AG08395 (cell line): ENCODE measurements at regions not wholly inside any gene's neighbourhood (a gene's known extent, or its start where the extent isn't known, plus 50 kb on each side); places are given as distances from the start of the nearest gene placed in this dataset.

Experiments
- DNase-seq: peaks from one replicate; pipeline ENCODE4 v3.0.0; 2012; ENCODE audit warnings: mixed read lengths, low spot score

GRCh38 chrX:155682834-155683233, 70.1 kb upstream of the TMLHE start:
- DNase-seq: no peak

- no peak for DNase-seq
Observed at GRCh38 chrX:155679715-155680114, 67.0 kb upstream of the TMLHE start.

GRCh38 chrX:155673338-155673737, 60.6 kb upstream of the TMLHE start:
- no peak for DNase-seq

GRCh38 chrX:155666741-155667140, 54.0 kb upstream of the TMLHE start:
- DNase-seq: no peak
